Loucy (cell line): ENCODE measurements at regions not wholly inside any gene's neighbourhood (a gene's known extent, or its start where the extent isn't known, plus 50 kb on each side); places are given as distances from the start of the nearest gene placed in this dataset.

Experiments
- H2AFZ ChIP-seq: fragments of 200-600 bp; sonication (generic); 2 replicates; pipeline ENCODE4 v1.6.0; 2016; ENCODE audit warnings: antibody characterized with exemption, mild to moderate bottlenecking, low read length, moderate library complexity
- H3F3A ChIP-seq: fragments of 200-600 bp; 2 replicates; pipeline ENCODE4 v1.6.0; 2016; ENCODE audit warnings: antibody characterized with exemption, low read depth, mild to moderate bottlenecking
- H3K27me3 ChIP-seq: fragments of 200-600 bp; sonication (generic); 2 replicates; pipeline ENCODE4 v1.6.1; 2014; ENCODE audit warnings: low read length, mild to moderate bottlenecking; ENCODE audit not compliant: insufficient read depth, poor library complexity, severe bottlenecking
- H3K36me3 ChIP-seq: fragments of 200-600 bp; sonication (generic); 2 replicates; pipeline ENCODE4 v1.6.1; 2016; ENCODE audit warnings: low read length; ENCODE audit not compliant: insufficient read depth
- H3K4me1 ChIP-seq: fragments of 200-600 bp; sonication (generic); 2 replicates; pipeline ENCODE4 v1.5.1; 2014; ENCODE audit warnings: low read length, mild to moderate bottlenecking; ENCODE audit not compliant: insufficient read depth, poor library complexity, severe bottlenecking
- H3K4me2 ChIP-seq: fragments of 200-600 bp; sonication (generic); 2 replicates; pipeline ENCODE4 v1.6.0; 2014; ENCODE audit warnings: antibody characterized with exemption, low read length, low read depth, mild to moderate bottlenecking; ENCODE audit not compliant: poor library complexity, severe bottlenecking
- H3K4me3 ChIP-seq: fragments of 200-600 bp; sonication (generic); 2 replicates; pipeline ENCODE4 v1.5.1; 2014; ENCODE audit warnings: low read length, mild to moderate bottlenecking, mixed read lengths; ENCODE audit not compliant: poor library complexity, severe bottlenecking
- H3K79me2 ChIP-seq: fragments of 200-600 bp; sonication (generic); 2 replicates; pipeline ENCODE4 v1.6.1; 2014; ENCODE audit warnings: low read length; ENCODE audit not compliant: insufficient read depth
- H3K9ac ChIP-seq: fragments of 200-600 bp; sonication (generic); 2 replicates; pipeline ENCODE4 v1.6.0; 2014; ENCODE audit warnings: mild to moderate bottlenecking, low read depth, low read length, moderate library complexity; ENCODE audit not compliant: poor library complexity, severe bottlenecking
- H3K9me2 ChIP-seq: fragments of 200-600 bp; sonication (generic); replicated peaks from 2 replicates; pipeline ENCODE4 v1.6.1; 2016; ENCODE audit warnings: low read depth, low read length, mixed read lengths
- H3K9me3 ChIP-seq: fragments of 200-600 bp; sonication (generic); 2 replicates; pipeline ENCODE4 v1.6.1; 2014; ENCODE audit warnings: mild to moderate bottlenecking, antibody characterized with exemption, low read length, low read depth; ENCODE audit not compliant: insufficient read depth
- H4K20me1 ChIP-seq: fragments of 200-600 bp; sonication (generic); 2 replicates; pipeline ENCODE4 v1.6.0; 2014; ENCODE audit warnings: antibody characterized with exemption, low read length, mild to moderate bottlenecking; ENCODE audit not compliant: insufficient read depth, poor library complexity, severe bottlenecking
- CTCF ChIP-seq: fragments of 200-600 bp; sonication (generic); conservative IDR thresholded peaks from 2 replicates; pipeline ENCODE4 v1.5.1; 2014; ENCODE audit warnings: mild to moderate bottlenecking, antibody characterized with exemption, low read length
- EZH2phosphoT487 ChIP-seq: fragments of 200-600 bp; IDR thresholded peaks from 2 replicates; pipeline ENCODE4 v1.6.1; 2018; ENCODE audit warnings: antibody characterized with exemption, mild to moderate bottlenecking, moderate library complexity, borderline replicate concordance

- H3K79me2 ChIP-seq: no peaks in the 10 kb centered on the region
- H3K9me3 ChIP-seq: no peaks in the 10 kb centered on the region
- TF ChIP-seq CTCF: no peak
- no peak for TF ChIP-seq EZH2phosphoT487
- peak overlapping the region; percentile 71 for H2AFZ ChIP-seq
- peaks cover 84% of the 10 kb centered on the region for H3K4me1 ChIP-seq
- no peaks in the 10 kb centered on the region for H4K20me1 ChIP-seq
- H3K9me2 ChIP-seq: no peaks in the 10 kb centered on the region
- no peaks in the 10 kb centered on the region for H3K27me3 ChIP-seq
- peak overlapping the region; percentile 76 for H3K9ac ChIP-seq
- peak overlapping the region; percentile 61 for H3K4me3 ChIP-seq
- H3K4me2 ChIP-seq: peak overlapping the region; percentile 81
- peaks cover 13% of the 10 kb centered on the region; the same call in 1 of the 2 replicates for H3F3A ChIP-seq
- no peaks in the 10 kb centered on the region for H3K36me3 ChIP-seq
Observed at GRCh38 chr1:87902830-87903229, 574.1 kb downstream of the LMO4 start.

- Histone ChIP-seq H3K27me3 (no peaks in the 10 kb centered on the region), H3K9ac (peak overlapping the region; percentile 76), H3K4me2 (peak overlapping the region; percentile 81), H2AFZ (peak overlapping the region; percentile 71), H3K36me3 (no peaks in the 10 kb centered on the region), H3K79me2 (no peaks in the 10 kb centered on the region), H3K4me3 (peak overlapping the region; percentile 61), H3K9me2 (no peaks in the 10 kb centered on the region), H3K4me1 (peaks cover 83% of the 10 kb centered on the region), H3K9me3 (no peaks in the 10 kb centered on the region), H4K20me1 (no peaks in the 10 kb centered on the region), H3F3A (peaks cover 13% of the 10 kb centered on the region; the same call in 1 of the 2 replicates)
- TF ChIP-seq CTCF (no peak), EZH2phosphoT487 (no peak)
Observed at GRCh38 chr1:87903242-87903641, 574.6 kb downstream of the LMO4 start.

GRCh38 chr1:87904651-87905050 is 576.0 kb downstream of the LMO4 start:
- Histone ChIP-seq H3K4me3 (no peak overlapping the region), H2AFZ (no peak overlapping the region), H3K4me2 (no peak overlapping the region)

More at GRCh38 chr1:87904651-87905050, 576.0 kb downstream of the LMO4 start:
- Histone ChIP-seq H3K9ac (no peak overlapping the region), H3K79me2 (no peaks in the 10 kb centered on the region), H3K36me3 (no peaks in the 10 kb centered on the region), H3K9me2 (no peaks in the 10 kb centered on the region), H3F3A (peaks cover 6% of the 10 kb centered on the region; the same call in 1 of the 2 replicates), H3K9me3 (no peaks in the 10 kb centered on the region), H3K4me1 (peaks cover 69% of the 10 kb centered on the region), H4K20me1 (no peaks in the 10 kb centered on the region), H3K27me3 (no peaks in the 10 kb centered on the region)
- TF ChIP-seq EZH2phosphoT487 (no peak), CTCF (no peak)
